Fibroblast of skin of abdomen (primary cell): ENCODE measurements at regions not wholly inside any gene's neighbourhood (a gene's known extent, or its start where the extent isn't known, plus 50 kb on each side); places are given as distances from the start of the nearest gene placed in this dataset.
A peak's percentile ranks its signal among the peaks of the same experiment; 100 is the strongest.
"Not testable (repeated sequence)": the region's sequence is repeated elsewhere in the genome, so short reads cannot be mapped to it uniquely, and the experiment has no call there.

Experiments used
- DNase-seq: peaks from one replicate; pipeline ENCODE4 v3.0.0-alpha.2; 2013

GRCh38 chr17:5753421-5753820 lies 169.1 kb upstream of the NLRP1 start:
- no peak for DNase-seq

- no peak for DNase-seq
These were observed 173.1 kb upstream of the NLRP1 start for GRCh38 chr17:5757314-5757907.

GRCh38 chr17:5758651-5759050 lies 174.3 kb upstream of the NLRP1 start:
- peak; percentile 22 for DNase-seq

GRCh38 chr17:5759501-5759925 lies 175.2 kb upstream of the NLRP1 start:
- DNase-seq: no peak

- DNase-seq: no peak
These were observed 177.9 kb upstream of the NLRP1 start for GRCh38 chr17:5762191-5762590.

GRCh38 chr17:5763595-5764306 lies 179.4 kb upstream of the NLRP1 start:
- DNase-seq: no peak

GRCh38 chr17:5769593-5770354 lies 185.5 kb upstream of the NLRP1 start:
- no peak for DNase-seq

GRCh38 chr17:5770441-5771270 lies 186.3 kb upstream of the NLRP1 start:
- DNase-seq: no peak

- not testable (repeated sequence) for DNase-seq
These were observed 186.9 kb upstream of the NLRP1 start for GRCh38 chr17:5771271-5771577.

- DNase-seq: not testable (repeated sequence)
These were observed 187.7 kb upstream of the NLRP1 start for GRCh38 chr17:5772017-5772416.

- DNase-seq: peak; percentile 56
These were observed 188.4 kb upstream of the NLRP1 start for GRCh38 chr17:5772720-5773119.

- no peak for DNase-seq
These were observed 189.6 kb upstream of the NLRP1 start for GRCh38 chr17:5773816-5774360.

GRCh38 chr17:5775098-5775497 lies 190.8 kb upstream of the NLRP1 start:
- DNase-seq: no peak

GRCh38 chr17:5780476-5780875 lies 196.2 kb upstream of the NLRP1 start:
- DNase-seq: peak; percentile 76

GRCh38 chr17:5781236-5781927 lies 197.1 kb upstream of the NLRP1 start:
- no peak for DNase-seq

GRCh38 chr17:5783269-5783668 lies 199.0 kb upstream of the NLRP1 start:
- DNase-seq: no peak

- DNase-seq: no peak
These were observed 199.5 kb upstream of the NLRP1 start for GRCh38 chr17:5783851-5784250.

- DNase-seq: no peak
These were observed 200.5 kb upstream of the NLRP1 start for GRCh38 chr17:5784791-5785190.

GRCh38 chr17:5785338-5785737 lies 201.0 kb upstream of the NLRP1 start:
- DNase-seq: peak; percentile 91

GRCh38 chr17:5785867-5786509 lies 201.7 kb upstream of the NLRP1 start:
- DNase-seq: peak; percentile 66

- no peak for DNase-seq
These were observed 202.2 kb upstream of the NLRP1 start for GRCh38 chr17:5786510-5786875.
